ENCODE measurements at regions not wholly inside any gene's neighbourhood (a gene's known extent, or its start where the extent isn't known, plus 50 kb on each side); places are given as distances from the start of the nearest gene placed in this dataset.

DNA sequence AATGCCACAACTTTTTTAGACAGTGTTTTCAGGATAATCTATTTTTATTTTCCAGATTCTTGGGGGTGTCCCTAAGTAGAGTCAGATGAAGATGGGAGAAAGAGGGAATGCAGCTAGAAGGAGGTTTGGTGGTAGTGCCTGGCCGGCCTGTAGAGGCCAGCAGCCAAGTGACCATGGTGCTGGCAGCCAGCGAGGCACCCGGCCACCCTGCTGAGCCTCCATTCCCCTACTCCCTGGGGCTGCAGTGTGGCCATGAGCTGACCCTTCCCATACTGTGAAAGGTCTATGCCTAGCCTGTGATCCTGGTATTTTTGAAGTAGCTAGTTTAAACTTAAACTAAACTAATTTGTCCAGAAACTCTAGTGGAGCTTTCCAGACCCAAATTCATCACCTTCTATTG lies 268.6 kb downstream of the CYRIA start:
- TF ChIP-seq, protein P1, sequence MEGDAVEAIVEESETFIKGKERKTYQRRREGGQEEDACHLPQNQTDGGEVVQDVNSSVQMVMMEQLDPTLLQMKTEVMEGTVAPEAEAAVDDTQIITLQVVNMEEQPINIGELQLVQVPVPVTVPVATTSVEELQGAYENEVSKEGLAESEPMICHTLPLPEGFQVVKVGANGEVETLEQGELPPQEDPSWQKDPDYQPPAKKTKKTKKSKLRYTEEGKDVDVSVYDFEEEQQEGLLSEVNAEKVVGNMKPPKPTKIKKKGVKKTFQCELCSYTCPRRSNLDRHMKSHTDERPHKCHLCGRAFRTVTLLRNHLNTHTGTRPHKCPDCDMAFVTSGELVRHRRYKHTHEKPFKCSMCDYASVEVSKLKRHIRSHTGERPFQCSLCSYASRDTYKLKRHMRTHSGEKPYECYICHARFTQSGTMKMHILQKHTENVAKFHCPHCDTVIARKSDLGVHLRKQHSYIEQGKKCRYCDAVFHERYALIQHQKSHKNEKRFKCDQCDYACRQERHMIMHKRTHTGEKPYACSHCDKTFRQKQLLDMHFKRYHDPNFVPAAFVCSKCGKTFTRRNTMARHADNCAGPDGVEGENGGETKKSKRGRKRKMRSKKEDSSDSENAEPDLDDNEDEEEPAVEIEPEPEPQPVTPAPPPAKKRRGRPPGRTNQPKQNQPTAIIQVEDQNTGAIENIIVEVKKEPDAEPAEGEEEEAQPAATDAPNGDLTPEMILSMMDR (IDR thresholded peaks at IDR 0.05): no peak
- TF ChIP-seq POLR2A (IDR thresholded peaks at IDR 0.05): no peak
